Tibial nerve (tissue), 4 donors: ENCODE measurements at regions not wholly inside any gene's neighbourhood (a gene's known extent, or its start where the extent isn't known, plus 50 kb on each side); places are given as distances from the start of the nearest gene placed in this dataset.

Experiments used
- DNase-seq, 2 donors: peaks; one replicate each; pipeline ENCODE4 v3.0.0-alpha.2; 2019; ENCODE audit warnings: low spot score in 2 of 2
- H3K27ac ChIP-seq, 4 donors: fragments of 200-600 bp; sonication (generic) in 3 of 4; one replicate each; pipeline ENCODE4 v1.5.1; 2017 to 2019; ENCODE audit warnings: mild to moderate bottlenecking in 1 of 4
- H3K27me3 ChIP-seq, 2 donors: fragments of 200-600 bp; sonication (generic) in 1 of 2; one replicate each; pipeline versions ENCODE4 v1.5.1 to v1.6.0; 2017 to 2019
- H3K36me3 ChIP-seq, 3 donors: fragments of 200-600 bp; sonication (generic); one replicate each; pipeline ENCODE4 v1.5.1; 2018 to 2019
- H3K4me1 ChIP-seq, 4 donors: fragments of 200-600 bp; sonication (generic) in 3 of 4; one replicate each; pipeline ENCODE4 v1.5.1; 2017 to 2019
- H3K4me3 ChIP-seq, 4 donors: fragments of 200-600 bp; sonication (generic) in 3 of 4; one replicate each; pipeline ENCODE4 v1.5.1; 2017 to 2019; ENCODE audit warnings: mild to moderate bottlenecking in 1 of 4, moderate library complexity in 1 of 4
- H3K9me3 ChIP-seq, 4 donors: fragments of 200-600 bp; sonication (generic) in 3 of 4; one replicate each; pipeline ENCODE4 v1.5.1; 2017 to 2019
- CTCF ChIP-seq, 5 experiments: fragments of 200-600 bp in 3 of 5; fragments of 450-650 bp in 2 of 5; sonication (generic) in 3 of 5; IDR thresholded peaks; one replicate each; pipeline ENCODE4 v1.5.1; 2016 to 2019; ENCODE audit warnings: antibody characterized with exemption in 5 of 5, mild to moderate bottlenecking in 3 of 5, moderate library complexity in 2 of 5
- EP300 ChIP-seq, 2 donors: sonication (generic); formaldehyde crosslinking; IDR thresholded peaks; one replicate each; pipeline ENCODE4 v1.6.1; 2017; ENCODE audit warnings: antibody characterized with exemption in 2 of 2, mild to moderate bottlenecking in 1 of 2
- POLR2A ChIP-seq, 2 donors: fragments of 450-650 bp; IDR thresholded peaks; one replicate each; pipeline ENCODE4 v1.6.1; 2017; ENCODE audit warnings: antibody characterized with exemption in 2 of 2, mild to moderate bottlenecking in 2 of 2, moderate library complexity in 2 of 2
- WGBS, 2 donors: methylation state at CpG; one replicate each; pipeline ENCODE4 v1.1.5; 2018; 5-methylcytosine and 5-hydroxymethylcytosine counted together

GRCh38 chr7:35536396-35536826, 158.5 kb downstream of the HERPUD2 start:
- Histone ChIP-seq H3K27me3 (no peaks in the 10 kb centered on the region), H3K4me3 (no peak overlapping the region), H3K27ac (no peak overlapping the region), H3K36me3 (no peaks in the 10 kb centered on the region), H3K4me1 (peaks cover 0 to 15% (median 5%) of the 10 kb centered on the region in 4 donors), H3K9me3 (no peaks in the 10 kb centered on the region)
- TF ChIP-seq CTCF (IDR thresholded peaks at IDR 0.05): no peak
- TF ChIP-seq POLR2A (IDR thresholded peaks at IDR 0.05): no peak
- no peak for TF ChIP-seq EP300 (IDR thresholded peaks at IDR 0.05)
- DNase-seq: no peak
- WGBS, 2 donors: 69 to 85% methylated on average over 4 to 11 of the region's 11 CpGs

GRCh38 chr7:35533902-35534301, 161.0 kb downstream of the HERPUD2 start:
- TF ChIP-seq POLR2A (IDR thresholded peaks at IDR 0.05) (no peak), CTCF (IDR thresholded peaks at IDR 0.05) (no peak), EP300 (IDR thresholded peaks at IDR 0.05) (no peak)
- no peak for DNase-seq
- 56 to 80% methylated on average over 6 of the region's 6 CpGs for WGBS, 2 donors
- no peaks in the 10 kb centered on the region for H3K9me3 ChIP-seq
- H3K4me1 ChIP-seq: peaks cover 0 to 15% (median 5%) of the 10 kb centered on the region in 4 donors
- H3K27me3 ChIP-seq: no peaks in the 10 kb centered on the region
- H3K27ac ChIP-seq: no peak overlapping the region
- no peaks in the 10 kb centered on the region for H3K36me3 ChIP-seq
- H3K4me3 ChIP-seq: no peak overlapping the region

GRCh38 chr7:35530124-35531109, 164.5 kb downstream of the HERPUD2 start:
- Histone ChIP-seq H3K4me1 (no peaks in the 10 kb centered on the region), H3K27me3 (no peaks in the 10 kb centered on the region), H3K9me3 (no peaks in the 10 kb centered on the region), H3K27ac (no peak overlapping the region), H3K4me3 (no peak overlapping the region), H3K36me3 (no peaks in the 10 kb centered on the region)
- no peak for DNase-seq
- TF ChIP-seq POLR2A (IDR thresholded peaks at IDR 0.05) (no peak), EP300 (IDR thresholded peaks at IDR 0.05) (no peak), CTCF (IDR thresholded peaks at IDR 0.05) (no peak)
- 79 to 84% methylated on average over 14 to 16 of the region's 16 CpGs for WGBS, 2 donors

GRCh38 chr7:35529713-35530112, 165.2 kb downstream of the HERPUD2 start:
- Histone ChIP-seq H3K4me1 (no peaks in the 10 kb centered on the region), H3K9me3 (no peaks in the 10 kb centered on the region), H3K27me3 (no peaks in the 10 kb centered on the region), H3K36me3 (no peaks in the 10 kb centered on the region), H3K4me3 (no peak overlapping the region), H3K27ac (no peak overlapping the region)
- no peak for DNase-seq
- WGBS, 2 donors: 81 to 86% methylated on average over 6 of the region's 6 CpGs
- no peak for TF ChIP-seq CTCF (IDR thresholded peaks at IDR 0.05)
- TF ChIP-seq EP300 (IDR thresholded peaks at IDR 0.05): no peak
- no peak for TF ChIP-seq POLR2A (IDR thresholded peaks at IDR 0.05)

- TF ChIP-seq POLR2A (IDR thresholded peaks at IDR 0.05): no peak
- no peak for TF ChIP-seq CTCF (IDR thresholded peaks at IDR 0.05)
- TF ChIP-seq EP300 (IDR thresholded peaks at IDR 0.05): no peak
- Histone ChIP-seq H3K4me3 (no peak overlapping the region), H3K27me3 (no peaks in the 10 kb centered on the region), H3K27ac (no peak overlapping the region), H3K36me3 (no peaks in the 10 kb centered on the region), H3K9me3 (no peaks in the 10 kb centered on the region), H3K4me1 (no peaks in the 10 kb centered on the region)
- 86 to 92% methylated on average over 8 of the region's 8 CpGs for WGBS, 2 donors
- DNase-seq: no peak
Measured at GRCh38 chr7:35528381-35528977, 166.5 kb downstream of the HERPUD2 start.
